RCC 7860 (cell line): ENCODE measurements at regions not wholly inside any gene's neighbourhood (a gene's known extent, or its start where the extent isn't known, plus 50 kb on each side); places are given as distances from the start of the nearest gene placed in this dataset.
A peak's percentile ranks its signal among the peaks of the same experiment; 100 is the strongest.

ENCODE experiments used
- DNase-seq: peaks from one replicate; pipeline ENCODE4 v3.0.0-alpha.2; 2015; ENCODE audit warnings: low spot score
- FAIRE-seq: peaks from 2 replicates; lab custom pipeline; 2012; peaks lifted over from hg19 to GRCh38; lab: Jason Lieb, UNC

- DNase-seq (no peak), FAIRE-seq (no peak)
These were observed 232.5 kb upstream of the FN1 start for GRCh38 chr2:215668378-215668775.

GRCh38 chr2:215667585-215668377 lies 231.9 kb upstream of the FN1 start:
- DNase-seq = no peak
- FAIRE-seq = no peak

- FAIRE-seq (peak; percentile 98), DNase-seq (peak; percentile 86)
These were observed 229.1 kb upstream of the FN1 start for GRCh38 chr2:215664847-215665525.

DNA sequence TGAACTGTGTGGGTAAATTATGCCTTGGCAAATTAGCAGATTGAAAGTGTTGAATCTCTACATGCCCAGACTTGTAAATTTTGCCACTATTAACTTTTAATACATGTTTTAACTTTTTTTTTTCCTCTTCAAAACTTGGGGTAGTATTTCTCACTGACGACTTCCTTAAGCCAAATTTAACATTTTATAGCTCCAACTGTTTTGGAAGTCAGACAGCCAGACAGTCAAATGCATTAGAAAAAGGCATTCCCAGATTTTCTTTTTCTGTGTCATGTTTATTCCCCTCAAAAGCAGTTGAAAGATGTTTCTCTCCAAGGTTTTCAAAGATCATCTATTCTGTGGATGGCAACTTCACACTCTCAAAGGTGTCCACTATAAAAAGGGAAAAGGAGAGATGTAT lies 226.8 kb upstream of the FN1 start:
- FAIRE-seq (no peak), DNase-seq (no peak)

DNA sequence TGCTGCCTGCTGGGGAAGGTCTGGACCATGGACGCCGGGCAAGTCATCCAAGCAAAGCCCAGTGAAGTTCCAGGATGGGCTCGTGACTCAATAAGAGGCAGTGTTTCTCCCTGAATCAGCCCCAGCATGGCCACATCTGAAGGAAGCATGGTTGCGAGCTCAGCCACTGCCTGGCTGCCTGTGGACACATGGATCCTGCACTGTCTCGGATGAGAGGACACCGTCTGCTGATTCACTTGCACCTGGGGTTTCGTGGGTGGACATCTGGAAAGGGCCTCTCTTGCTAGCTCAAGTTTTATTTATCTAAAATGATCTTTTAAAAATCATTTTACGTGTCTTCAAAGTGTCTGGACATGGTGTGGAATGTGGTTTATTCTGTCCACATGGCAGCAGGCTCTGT lies 224.8 kb upstream of the FN1 start:
- DNase-seq = peak; percentile 98

GRCh38 chr2:215659650-215660049 lies 223.8 kb upstream of the FN1 start:
- FAIRE-seq = no peak
- no peak for DNase-seq

More for the DNA sequence above, 224.8 kb upstream of the FN1 start:
- peak; percentile 98 for FAIRE-seq

- no peak for FAIRE-seq
- no peak for DNase-seq
These were observed 222.9 kb upstream of the FN1 start for GRCh38 chr2:215658635-215659305.

DNA sequence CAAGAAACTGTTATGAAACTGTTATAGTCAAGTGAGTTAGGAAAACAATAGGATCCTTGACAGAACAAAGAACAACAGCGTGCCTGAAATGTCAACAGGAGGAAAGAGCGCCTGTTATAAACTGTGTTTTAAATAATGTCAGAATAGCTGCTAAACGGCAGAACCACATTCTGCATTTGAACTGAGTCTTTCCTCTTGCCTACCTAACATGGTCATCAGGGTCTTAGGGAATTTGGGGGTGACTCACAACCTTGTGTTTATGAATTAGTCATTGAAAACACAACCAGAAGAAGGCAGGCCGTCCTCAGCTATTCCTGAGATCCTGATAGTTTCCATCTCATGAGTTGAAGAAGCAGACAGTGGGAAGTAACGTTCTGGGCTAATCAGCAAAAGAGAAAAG lies 222.0 kb upstream of the FN1 start:
- FAIRE-seq = peak; percentile 82
- DNase-seq = peak; percentile 86

GRCh38 chr2:215654148-215654819 lies 218.4 kb upstream of the FN1 start:
- FAIRE-seq = no peak
- no peak for DNase-seq

- DNase-seq (no peak), FAIRE-seq (no peak)
These were observed 217.6 kb upstream of the FN1 start for GRCh38 chr2:215653344-215654030.

- DNase-seq (no peak), FAIRE-seq (no peak)
These were observed 216.5 kb upstream of the FN1 start for GRCh38 chr2:215652388-215652787.

GRCh38 chr2:215651412-215651811 lies 215.5 kb upstream of the FN1 start:
- no peak for FAIRE-seq

DNA sequence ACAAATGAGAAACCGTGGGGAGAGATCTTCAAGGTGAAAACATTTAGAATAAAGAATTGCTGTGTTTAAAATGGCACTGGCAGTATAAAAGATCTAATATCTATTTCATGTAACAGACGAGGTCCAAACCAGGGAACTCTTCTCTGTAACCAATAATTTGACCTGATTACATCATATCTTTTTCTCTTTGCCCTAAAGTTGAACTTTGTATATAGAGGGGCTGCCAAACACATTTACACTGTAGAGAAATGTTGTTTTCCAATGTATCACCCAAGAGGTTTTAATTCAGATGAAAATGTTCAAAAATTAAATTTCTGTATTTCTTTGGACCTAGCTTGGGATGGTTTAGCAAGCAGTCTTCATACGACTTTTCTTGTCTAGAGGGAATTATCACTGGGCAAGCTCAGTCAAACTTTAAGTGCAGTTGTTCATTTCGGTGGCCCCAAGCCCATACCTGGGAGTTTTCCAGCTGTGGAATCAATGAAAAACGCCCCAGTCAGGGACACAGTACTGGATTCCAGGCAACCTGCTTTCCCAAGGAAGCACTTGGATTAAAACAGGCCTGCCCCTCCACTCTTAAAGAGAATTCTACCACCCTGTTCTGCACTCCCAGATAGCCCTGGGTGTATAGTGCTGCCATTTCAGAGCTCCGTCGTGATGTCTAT lies 208.5 kb upstream of the FN1 start:
- FAIRE-seq = no peak
- no peak for DNase-seq

More at GRCh38 chr2:215651412-215651811, 215.5 kb upstream of the FN1 start:
- no peak for DNase-seq

DNA sequence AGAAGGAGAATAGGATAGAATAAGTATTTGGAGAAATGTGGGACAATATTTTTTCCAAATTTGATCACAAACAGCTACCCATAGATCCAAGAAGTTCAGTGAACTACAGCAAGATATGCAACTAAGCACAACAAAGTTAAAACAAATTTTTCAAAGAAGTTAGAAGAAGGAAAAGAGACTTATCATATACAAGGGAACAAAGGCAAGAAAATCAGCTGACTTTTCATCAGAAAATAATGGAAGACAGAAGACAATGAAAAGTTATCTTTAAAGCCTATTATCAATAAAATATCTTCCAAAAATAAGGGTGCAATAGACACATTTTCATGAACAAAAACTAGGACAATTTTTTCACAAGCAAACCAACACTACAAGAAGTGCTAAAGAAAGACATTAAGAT lies 202.8 kb upstream of the FN1 start:
- DNase-seq = no peak
- no peak for FAIRE-seq

DNA sequence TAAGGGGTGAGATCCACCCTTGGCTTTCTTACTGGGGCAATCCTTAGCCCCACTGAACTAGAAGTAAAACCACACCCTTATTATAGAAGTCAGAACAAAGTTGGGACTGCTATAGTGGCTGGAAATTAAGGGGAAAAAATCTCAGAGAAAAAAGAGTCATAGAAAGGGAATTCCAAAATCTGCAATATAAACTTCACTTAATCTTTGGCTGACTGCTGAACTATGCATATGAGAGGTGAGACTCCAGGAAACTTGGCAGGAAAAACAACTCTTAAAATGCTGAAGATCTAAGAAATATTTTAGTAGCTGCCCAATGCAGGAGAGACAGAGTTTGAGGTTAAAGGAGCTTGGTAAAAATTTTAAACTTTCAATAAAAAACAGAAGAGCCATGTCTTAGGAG lies 201.8 kb upstream of the FN1 start:
- no peak for DNase-seq

DNA sequence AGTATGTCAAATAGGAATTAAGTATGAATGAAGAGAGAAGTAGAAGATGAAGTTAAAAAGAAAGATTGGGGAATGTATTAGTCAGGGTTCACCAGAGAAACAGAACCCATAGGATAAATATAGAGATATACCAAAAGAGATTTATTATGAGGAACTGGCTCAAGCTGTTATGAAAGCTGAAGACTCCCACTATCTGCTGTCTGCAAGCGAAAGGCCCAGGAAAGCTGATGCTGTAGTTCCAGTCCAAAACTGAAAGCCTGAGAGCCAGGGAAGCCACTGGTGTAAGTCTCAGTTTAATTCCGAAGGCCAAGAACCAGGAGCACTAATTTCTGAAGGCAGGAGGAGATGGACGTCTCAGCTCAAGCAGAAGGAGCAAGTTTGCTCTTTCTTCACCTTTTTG lies 200.9 kb upstream of the FN1 start:
- DNase-seq (no peak), FAIRE-seq (no peak)

More for the DNA sequence above, 201.8 kb upstream of the FN1 start:
- FAIRE-seq = no peak

DNA sequence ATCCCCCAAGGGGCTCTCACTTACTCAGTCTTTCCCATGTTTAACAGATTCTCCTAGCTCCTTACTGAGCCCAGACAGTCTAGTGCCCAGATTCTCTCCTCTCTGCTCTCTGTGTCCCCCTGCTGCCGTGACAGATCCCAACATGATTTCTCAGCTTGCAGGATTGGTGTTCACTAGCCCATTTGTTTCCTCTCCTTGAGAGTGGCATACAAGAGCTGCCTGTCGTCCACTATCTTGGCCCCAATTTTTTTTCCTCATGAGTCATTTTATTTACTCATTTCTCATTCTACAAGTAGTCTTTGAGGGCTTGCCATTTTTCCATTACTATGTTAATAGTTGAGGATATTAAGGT lies 199.9 kb upstream of the FN1 start:
- no peak for FAIRE-seq
- DNase-seq = no peak

DNA sequence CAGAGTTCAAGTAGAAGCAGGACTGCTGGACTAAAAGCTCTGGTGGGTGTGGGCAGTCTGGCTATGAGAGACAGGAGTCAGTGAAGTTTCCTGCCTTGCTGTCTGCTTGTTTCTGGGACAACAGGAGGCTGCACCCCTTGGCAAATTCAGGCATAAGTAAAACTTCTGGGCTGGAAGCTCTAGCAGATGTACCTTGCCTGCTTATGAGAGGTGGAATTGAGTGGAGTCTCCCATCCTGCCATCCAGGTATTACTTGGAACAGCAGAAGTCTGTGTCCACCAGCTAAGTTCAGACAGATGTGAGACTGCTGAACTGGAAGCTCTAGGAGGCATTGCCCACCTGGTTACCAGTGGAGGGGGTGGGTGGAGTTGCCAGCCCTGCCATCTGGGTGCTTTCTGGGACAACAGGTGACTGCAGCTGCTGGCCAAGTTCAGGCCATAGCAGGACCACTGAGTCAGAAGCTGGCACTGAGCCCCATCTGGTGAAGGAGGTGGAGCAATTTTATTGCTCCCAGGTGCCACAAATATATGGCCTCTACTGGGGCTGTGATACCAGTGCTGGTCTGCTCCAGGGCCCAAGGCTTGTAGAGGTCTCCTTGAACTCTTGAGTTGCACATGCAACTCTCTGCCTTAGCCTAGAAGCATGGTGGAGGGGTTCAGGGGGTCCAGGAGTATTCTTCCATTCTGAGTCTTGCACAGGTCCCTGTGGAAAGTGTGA lies 199.4 kb upstream of the FN1 start:
- FAIRE-seq (no peak), DNase-seq (no peak)

GRCh38 chr2:215633360-215633759 lies 197.5 kb upstream of the FN1 start:
- DNase-seq (no peak), FAIRE-seq (no peak)

- FAIRE-seq (no peak), DNase-seq (no peak)
These were observed 195.8 kb upstream of the FN1 start for GRCh38 chr2:215631696-215632095.
